RKO (cell line): ENCODE measurements at regions not wholly inside any gene's neighbourhood (a gene's known extent, or its start where the extent isn't known, plus 50 kb on each side); places are given as distances from the start of the nearest gene placed in this dataset.
"Not testable (repeated sequence)": the region's sequence is repeated elsewhere in the genome, so short reads cannot be mapped to it uniquely, and the experiment has no call there.

Experiments
- DNase-seq: peaks from one replicate; pipeline ENCODE4 v3.0.0-alpha.2; 2016; ENCODE audit warnings: low spot score

DNA sequence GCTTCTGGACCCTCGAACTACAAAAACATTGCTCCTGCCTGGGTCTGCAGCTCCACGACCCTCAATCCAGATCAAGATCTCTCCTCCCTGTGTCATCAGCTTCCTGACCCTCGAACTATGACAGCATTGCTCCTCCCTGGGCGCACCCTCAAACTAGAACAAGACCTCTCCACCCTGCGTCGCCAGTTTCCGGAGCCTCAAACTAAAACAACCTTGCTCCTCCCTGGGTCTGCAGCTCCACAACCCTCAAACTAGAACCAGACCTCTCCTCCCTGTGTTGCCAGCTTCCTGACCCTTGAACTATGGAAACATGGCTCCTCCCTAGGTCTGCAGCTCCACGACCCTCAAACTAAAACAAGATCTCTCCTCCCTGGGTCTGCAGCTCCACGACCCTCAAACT, 339.7 kb upstream of the SULF2 start:
- no peak for DNase-seq

DNA sequence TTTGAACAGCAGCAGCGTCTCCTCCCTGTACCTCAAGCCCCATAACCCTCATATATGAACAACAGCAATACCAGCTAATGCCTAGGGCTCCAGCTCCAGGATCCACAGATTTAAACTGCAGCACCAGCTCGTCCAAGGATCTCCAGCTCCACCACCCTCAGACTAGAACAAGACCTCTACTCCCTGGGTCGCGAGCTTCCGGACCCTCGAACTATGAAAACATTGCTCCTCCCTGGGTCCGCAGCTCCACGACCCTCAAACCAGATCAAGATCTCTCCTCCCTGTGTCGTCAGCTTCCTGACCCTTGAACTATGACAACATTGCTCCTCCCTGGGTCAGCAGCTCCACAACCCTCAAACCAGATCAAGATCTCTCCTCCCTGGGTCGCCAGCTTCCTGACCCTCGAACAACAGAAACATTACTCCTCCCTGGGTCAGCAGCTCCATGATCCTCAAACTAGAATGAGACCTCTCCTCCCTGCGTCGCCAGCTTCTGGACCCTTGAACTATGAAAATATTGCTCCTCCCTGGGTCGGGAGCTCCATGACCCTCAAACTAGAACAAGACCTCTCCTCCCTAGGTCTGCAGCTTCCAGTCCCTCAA, 339.0 kb upstream of the SULF2 start:
- no peak for DNase-seq

DNA sequence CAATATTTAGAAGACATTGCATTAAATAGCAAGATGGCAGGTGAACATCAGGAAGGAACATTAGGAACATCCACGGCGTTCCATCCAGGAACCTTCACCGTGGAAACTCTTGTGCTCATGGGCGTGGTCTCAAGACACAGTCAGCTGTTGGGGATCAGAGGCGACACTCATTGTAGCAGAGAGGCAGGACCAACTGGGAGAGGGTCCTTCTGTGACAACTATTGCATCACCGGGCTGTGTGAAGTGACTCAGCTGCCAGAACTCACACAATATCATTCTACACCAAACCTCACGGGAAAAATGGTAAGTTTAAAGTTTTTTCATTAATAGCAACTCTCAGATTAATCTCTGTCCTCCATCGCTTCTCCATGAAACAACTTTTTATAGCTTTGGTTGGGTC, 334.8 kb upstream of the SULF2 start:
- DNase-seq = no peak

DNA sequence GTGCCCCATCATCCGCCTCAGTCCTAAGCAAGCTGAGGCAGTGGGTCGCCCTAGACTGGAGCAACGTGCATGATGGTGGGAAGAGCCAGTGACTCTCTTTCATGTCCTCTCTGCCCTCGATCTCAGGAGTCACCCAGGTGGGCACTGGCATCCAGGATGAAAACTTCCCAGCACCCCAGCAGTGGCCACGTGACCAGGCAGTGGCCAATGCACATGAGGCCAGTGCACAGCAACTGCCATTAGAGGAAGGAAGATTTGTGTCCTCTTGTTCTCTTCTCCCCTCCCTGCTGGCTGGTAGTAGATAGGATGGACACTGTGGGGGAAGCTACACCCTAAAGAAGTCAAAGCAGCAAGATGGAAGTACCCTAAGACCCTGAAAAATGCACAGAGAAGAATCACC, 334.1 kb upstream of the SULF2 start:
- not testable (repeated sequence) for DNase-seq

DNA sequence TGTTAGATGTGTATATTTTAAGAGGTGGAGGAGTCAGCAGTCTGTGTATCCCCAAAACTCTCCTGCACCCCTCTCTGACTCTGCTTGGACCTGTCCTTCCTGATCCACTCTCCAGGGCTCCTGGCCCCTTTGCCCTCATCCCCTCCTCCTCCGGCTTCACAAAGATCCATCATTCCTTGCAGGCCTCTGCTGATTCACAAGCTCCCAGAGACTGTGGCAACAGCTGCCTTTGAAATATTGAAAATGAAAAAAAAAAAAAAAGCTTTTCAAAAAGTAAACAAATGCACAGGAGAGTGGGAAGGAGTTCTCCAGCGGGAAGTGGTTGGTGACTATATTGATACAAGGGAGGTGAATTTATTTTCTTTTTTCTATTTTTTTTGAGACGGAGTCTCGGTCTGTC, 330.2 kb upstream of the SULF2 start:
- DNase-seq = no peak

DNA sequence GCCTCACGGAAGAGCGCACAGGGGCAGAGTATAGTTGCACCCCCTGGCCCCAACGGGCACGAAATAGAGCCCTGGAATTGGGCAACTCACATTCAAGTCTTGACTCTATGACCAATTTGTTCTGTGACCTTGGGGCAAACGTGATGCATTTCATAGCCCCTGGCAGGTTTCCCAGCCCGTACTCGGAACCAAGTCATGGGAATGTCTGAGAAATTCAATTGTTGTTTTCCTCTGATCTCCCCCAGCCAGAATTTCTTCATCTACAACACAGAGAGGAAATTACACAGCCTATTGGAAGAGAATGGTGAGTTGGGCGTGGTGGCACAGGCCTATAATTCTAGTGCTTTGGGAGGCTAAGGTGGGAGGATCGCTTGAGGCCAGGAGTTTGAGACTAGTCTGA, 322.3 kb upstream of the SULF2 start:
- no peak for DNase-seq

DNA sequence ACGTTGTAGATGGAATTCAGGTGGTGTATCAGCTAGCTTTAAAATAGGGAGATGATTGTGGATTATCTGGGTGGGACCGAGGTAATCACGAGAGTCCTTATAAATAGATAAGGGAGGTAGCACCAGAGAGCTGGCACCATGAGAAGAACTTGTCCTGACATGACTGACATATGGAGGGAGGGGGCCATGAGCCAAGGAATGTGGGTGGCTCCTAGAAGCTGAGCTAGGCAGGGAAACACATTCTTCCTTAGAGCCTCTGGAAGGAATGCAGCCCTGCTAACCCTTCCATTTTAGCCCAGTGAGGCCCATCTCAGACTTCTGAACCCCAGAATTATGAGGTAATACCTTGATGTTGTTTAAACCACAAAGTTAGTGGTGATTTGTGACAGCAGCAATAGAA, 321.1 kb upstream of the SULF2 start:
- DNase-seq = no peak

DNA sequence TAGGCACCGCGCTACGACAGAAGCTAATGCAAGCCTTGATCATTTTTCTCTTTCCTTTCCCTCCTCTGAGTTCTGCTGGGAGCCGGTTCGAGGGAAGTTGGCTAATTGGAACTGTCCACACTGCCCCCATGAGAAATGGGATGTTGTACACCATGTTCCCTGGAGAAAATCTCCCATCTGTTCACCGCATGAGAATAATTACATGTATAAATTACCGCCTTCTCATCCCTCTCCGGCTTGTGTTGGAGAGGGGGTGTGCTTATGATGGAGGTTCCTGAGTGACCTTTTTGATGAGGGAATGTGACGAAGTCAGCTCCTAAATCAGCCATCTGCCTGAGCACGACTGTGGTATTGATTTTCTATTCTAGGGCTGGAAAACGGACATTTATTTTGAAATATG, 320.2 kb upstream of the SULF2 start:
- no peak for DNase-seq

DNA sequence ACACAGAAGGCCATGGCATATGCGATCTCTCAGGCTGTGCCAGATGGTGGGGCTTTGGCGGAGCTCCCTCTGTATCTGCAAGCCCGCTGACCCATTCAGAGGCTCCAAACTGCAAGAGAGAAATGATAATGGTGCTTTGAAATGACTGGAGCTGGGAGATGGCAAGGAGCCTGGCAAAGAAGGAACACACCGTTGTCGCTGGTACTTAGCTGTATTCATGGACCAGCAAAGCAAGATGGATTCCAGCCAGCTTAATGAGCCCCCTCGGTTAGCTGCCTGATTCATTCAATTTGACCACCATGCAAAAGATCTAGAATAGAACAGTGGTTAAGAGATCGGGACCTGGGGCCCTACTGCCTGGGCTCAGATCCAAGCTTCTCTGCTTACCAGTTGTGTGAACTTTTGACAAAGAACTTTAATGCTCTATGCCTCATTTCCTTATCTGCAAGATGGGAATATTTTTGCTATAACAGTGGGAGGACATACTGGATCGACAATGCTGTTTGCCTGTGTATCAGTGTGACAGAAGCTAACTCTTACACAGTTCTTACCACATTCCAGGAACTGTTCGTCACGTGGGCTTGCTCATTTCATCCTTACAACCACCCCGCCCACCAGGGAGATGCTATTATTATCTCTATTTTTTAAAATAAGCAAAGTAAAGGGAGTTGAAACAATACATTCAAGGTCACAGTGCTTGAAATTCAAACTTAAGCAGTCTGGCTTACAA, 317.8 kb upstream of the SULF2 start:
- no peak for DNase-seq

DNA sequence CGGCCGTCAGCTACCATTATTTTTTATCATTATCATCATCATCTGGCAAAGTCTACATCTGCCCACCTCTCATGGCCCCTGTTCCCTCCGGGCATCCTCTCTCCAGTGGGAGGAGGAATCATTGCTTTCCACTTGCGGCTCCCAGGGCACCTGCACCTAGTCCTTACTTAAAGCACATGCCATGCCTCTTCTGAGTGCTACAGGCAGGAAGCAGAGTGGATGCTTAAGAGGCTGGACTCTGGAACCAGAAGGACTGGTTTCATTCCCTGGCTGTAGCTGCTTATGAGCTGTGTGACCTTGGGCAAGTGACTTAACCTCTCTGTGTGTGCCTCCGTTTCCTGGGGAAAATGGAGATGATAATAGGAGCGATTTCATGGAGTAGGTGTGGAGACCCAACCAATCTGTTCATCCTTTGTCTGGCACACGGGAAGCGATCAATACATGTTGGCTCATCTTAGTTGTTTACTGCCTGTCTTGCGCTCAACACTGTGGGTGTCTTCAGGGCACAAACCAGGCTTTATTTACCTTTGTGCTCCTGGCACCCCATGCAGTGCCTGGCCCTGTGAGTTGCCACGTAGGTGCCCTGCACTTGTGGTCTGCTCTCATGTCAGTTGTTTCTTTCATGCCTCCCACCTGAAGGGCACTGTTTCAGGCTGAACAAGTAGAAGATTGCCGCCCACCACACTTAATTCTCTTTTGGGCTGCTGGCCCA, 317.0 kb upstream of the SULF2 start:
- no peak for DNase-seq

DNA sequence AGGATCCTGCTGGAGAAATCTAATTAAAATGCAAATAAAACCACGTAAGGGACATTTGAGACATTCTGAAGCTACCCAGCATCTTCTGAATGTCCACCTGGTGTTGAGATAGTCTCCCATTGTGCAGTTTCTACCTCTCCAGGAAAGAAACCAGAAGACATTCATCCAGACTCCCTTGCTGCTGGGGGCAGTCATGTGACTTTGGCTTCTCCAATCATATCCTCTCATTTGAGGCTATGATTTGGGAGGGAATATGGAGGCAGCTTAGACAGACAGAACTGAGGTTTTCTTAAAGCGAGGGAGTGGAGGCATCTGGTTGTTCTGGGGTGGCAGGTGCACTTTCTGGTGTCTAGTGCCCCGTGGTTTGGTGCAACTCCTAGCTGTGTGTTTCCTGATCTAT, 315.2 kb upstream of the SULF2 start:
- DNase-seq = no peak

DNA sequence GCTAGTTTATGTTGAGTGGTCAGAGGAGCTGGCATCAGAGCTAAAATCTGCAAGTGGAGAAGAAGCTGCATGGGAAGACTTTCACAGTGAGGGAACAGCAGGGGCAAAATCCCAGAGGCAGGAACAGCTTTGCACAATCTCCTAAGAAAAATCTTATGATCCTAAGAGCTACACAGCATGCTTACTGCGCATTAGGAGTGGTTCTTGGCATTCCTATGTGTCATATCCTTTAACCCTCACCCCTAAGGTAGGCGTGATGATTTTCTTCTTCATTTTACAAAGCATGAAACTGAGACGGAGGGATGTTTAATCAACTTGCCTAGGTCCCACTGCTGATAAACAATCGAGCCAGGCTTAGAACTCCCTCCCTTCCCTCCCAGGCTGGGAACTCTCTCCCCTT, 313.6 kb upstream of the SULF2 start:
- DNase-seq = peak; percentile 7

DNA sequence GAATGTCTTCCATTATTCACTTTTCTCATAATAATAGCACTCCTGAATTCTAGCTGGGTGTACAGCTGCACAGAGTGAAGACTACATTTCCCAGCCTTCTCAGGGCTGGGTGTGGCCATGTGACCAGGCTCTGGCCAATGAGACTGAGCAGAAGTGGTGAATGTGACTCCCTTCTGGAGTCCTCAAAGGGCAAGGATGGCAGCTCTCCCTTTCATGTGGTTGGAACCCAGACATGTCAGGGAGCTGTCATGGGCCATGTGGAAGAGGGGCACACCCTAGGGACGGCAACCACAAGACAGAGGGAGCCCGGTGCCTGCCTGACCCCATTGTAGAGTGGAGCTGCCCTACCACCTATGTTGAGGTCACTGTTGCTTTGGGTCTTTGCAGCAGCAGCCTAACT, 312.8 kb upstream of the SULF2 start:
- no peak for DNase-seq

DNA sequence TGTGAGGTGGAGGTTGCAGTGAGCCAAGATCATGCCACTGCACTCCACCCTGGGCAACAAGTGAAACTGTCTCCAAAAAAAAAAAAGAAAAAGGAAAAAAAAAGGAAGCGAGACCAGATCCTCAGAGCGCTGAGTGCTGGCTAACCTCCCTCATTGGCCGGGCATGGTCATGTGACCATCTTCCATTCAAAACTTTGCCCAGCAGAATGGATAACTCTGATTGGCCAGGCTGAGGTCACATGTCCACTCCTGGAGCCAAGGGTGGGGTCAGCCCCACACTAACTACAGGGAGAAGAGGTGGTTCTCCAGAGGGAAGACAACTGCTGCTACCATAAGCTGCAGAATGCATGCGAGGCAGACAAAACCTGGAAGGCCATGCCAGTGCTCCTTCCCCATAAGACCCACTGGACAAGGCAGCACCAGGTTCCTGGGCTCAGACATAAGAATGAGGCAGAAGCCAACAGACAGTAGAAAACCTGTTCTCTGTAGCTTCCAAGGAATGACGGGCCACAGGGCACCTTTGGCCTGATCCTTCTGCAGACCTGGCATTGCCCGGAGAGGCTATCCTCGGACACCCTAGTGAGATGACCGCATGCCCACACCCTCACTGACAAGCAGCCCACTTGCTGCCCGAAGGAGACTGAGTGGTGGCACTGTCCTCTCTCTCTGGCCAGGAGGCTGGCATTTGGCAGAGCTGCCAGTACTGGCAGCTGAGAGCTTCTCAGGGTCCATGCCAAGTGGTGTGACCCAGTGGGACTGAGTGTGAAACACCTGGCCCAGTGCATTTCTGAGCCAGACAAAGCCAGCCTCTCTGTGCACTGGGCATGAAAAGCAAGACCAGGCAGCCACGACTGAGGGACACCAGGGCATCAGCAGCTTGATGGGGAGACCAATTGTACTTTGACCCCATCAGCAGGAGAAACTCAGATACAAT, 311.9 kb upstream of the SULF2 start:
- DNase-seq = no peak

DNA sequence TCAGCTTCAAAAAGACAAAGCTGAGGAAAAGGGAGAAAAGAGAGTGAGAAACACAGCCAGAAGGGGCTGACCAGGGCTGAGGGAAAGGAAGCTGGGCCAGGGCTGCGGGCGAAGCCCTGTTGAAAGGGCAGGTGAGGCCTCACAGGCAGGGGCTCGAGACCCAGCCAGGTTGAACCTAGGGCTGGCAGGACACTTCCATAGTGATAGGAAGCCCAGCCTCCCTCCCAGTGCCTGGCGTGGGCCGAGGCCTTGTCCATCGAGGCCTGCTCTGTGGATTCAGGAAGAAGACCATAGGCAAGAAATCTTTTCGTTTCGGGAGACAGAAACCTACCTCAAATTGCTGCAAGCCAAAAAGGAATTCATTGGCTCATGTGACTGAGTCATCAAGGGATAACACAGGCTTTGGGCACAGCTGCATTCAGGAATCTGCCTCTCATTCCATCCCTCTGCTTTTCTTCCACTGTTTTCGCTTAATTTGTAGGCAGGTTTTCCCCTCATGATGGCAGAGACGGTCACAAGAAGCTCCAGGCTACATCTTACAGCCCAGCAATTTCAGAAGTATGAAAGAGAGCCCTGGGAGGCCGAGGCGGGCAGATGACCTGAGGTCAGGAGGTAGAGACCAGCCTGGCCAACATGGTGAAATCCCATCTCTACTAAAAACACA, 311.1 kb upstream of the SULF2 start:
- no peak for DNase-seq

DNA sequence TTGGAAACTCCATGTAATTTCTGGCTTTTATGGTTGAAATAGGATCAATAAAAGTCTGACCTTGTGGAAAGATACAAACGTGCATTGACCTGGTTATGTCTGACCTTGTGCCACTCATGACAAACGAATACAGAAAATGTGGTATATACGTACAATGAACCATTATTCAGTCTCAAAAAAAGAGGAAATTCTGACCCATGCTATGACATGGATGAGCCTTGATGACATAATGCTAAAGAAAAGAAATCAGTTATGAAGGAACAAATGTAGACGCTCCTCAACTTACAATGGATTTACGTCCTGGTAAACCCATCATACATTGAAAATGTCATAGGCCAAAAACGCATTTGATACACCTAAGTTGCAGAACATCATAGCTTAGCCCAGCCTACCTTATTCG, 309.7 kb upstream of the SULF2 start:
- DNase-seq = no peak

DNA sequence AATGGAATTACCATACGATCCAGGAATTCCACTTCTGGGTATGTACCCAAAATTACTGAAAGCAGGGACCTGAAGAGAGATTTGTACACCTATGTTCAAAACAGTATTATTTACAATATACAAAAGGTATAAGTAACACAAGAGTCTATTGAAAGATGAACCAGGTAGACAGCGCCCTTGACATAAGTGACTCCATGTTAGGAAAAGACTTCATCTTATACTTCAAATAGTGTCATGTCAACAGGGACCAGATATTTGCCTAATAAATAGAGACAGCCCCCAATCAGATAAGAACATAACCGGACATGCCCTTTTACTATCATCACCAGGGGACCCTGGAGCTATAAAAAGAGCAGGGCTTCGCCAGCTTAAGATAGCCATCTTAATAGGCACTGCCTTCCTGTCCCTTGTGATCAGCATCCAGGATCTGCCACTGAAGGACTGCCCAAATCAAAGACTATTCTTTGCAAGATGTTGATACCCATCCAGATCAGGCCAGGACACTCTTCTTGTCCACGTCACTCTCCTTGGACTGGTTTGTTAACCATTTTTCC, 309.0 kb upstream of the SULF2 start:
- DNase-seq = no peak

DNA sequence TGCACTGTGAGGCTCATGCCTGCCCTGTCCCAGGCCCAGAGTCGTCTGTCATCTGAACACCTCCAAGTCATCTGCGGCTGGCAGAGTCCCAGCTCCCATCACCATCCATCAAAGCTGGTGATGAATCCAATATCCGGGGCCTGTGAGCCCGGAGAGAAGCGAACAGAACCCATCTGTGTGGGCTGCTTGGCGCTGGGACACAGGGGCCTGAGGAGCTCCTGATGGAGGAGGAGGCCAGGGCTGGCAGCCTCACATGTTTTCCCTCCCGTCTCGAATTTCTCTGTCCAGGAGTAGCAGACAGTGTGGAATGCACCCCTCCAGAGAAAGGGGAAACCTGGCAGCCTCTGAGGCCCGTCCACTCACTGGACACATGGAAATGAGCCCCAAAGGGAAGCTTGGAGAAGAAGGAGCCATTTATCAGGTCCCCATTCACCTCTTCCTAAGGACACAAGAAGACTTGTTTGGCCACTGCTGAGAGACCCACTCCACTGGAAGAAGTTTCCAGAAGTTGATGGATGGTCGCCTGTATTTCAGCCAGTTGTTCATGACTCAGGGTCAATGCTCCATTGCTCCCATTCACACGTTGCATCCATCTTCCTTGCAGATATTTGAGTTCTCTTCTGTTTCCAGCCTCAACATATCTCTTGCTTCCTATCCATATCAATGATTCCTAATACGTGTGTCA, 307.5 kb upstream of the SULF2 start:
- DNase-seq = no peak

DNA sequence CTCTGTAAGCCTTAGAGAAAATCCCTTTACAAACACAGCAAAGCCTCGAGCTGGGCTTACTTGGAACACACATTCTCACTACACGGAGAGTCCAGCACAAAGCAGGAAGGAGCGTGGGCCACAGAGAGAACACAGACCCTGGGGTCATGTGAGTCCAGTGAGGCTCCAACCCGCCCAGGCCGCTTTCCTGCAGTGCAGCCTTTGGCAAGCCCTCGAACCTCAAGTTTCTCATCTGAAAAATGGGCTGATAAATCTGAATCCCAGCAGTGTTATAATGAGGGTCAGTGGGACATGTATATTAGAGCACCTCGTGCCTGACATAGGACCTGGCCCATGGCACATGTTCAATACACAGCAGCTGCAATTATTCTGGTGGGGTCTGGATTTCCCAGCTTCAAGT, 305.5 kb upstream of the SULF2 start:
- no peak for DNase-seq

DNA sequence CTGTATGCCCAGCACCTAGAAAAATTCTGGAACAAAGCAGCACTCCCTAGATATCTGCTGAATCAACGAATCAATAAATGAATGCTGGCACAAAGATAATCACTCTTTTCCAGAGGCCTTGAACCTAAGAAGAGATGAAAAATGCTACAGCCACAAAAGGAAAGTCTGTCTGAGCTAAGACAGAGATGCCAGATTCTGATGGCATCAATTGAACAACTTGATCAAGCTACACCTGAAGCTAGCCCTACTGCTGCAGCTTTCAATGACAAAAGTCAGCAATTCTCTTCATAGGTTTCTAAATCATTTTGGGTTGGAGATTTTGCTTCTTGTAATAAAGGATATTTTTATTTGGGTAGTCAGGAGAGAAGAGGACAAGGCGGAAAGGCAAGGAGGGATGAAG, 305.0 kb upstream of the SULF2 start:
- DNase-seq = no peak

DNA sequence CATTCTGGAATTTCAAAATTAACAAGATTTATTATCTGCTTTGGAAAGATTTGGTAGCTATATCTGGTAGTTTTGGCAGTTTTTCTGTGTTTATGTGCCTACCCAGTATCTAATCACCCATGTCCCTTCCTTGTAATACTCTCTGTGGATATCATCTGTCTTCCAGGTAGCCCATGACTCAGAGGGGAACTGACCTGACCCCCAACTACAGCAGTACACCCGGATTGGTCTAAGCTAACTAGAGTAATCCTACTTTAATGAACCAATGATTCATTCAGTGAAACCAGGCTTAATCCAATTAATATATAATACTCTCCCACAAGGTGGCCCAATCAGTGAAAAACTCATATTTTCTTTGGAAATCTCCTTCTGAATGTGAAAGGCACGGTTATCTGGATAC, 295.3 kb upstream of the SULF2 start:
- no peak for DNase-seq
